Spleen (tissue), 11 donors: ENCODE measurements at regions not wholly inside any gene's neighbourhood (a gene's known extent, or its start where the extent isn't known, plus 50 kb on each side); places are given as distances from the start of the nearest gene placed in this dataset.

ENCODE experiments used
- DNase-seq: peaks from one replicate; pipeline ENCODE4 v3.0.0-alpha.2; 2020
- H3K27ac ChIP-seq, 8 donors: fragments of 200-600 bp; sonication (generic) in 7 of 8; 1 replicate in 4 of 8; 2 replicates in 4 of 8; pipeline versions ENCODE4 v1.5.0 to v1.8.0; 2016 to 2021; ENCODE audit warnings: inconsistent platforms in 4 of 8, mild to moderate bottlenecking in 4 of 8, moderate library complexity in 1 of 8
- H3K27me3 ChIP-seq, 7 donors: fragments of 200-600 bp; sonication (generic) in 6 of 7; replicated peaks in 1 of 7; 1 replicate in 4 of 7; 2 replicates in 3 of 7; pipeline versions ENCODE4 v1.5.0 to v1.8.0; 2016 to 2021; ENCODE audit warnings: inconsistent platforms in 3 of 7, mild to moderate bottlenecking in 1 of 7
- H3K36me3 ChIP-seq, 6 donors: fragments of 200-600 bp; sonication (generic) in 5 of 6; 1 replicate in 4 of 6; 2 replicates in 2 of 6; pipeline versions ENCODE4 v1.5.0 to v1.8.0; 2016 to 2021; ENCODE audit warnings: inconsistent platforms in 2 of 6
- H3K4me1 ChIP-seq, 6 donors: fragments of 200-600 bp; sonication (generic) in 5 of 6; 1 replicate in 3 of 6; 2 replicates in 3 of 6; pipeline versions ENCODE4 v1.5.0 to v1.8.0; 2016 to 2021; ENCODE audit warnings: inconsistent platforms in 3 of 6
- H3K4me3 ChIP-seq, 8 donors: fragments of 200-600 bp; sonication (generic) in 7 of 8; 1 replicate in 4 of 8; 2 replicates in 4 of 8; pipeline versions ENCODE4 v1.5.0 to v1.8.0; 2016 to 2021; ENCODE audit warnings: inconsistent platforms in 4 of 8, mild to moderate bottlenecking in 4 of 8, moderate library complexity in 2 of 8
- H3K9me3 ChIP-seq, 8 donors: fragments of 200-600 bp; sonication (generic) in 7 of 8; 1 replicate in 4 of 8; 2 replicates in 4 of 8; pipeline versions ENCODE4 v1.5.0 to v1.8.0; 2016 to 2021; ENCODE audit warnings: inconsistent platforms in 4 of 8
- CTCF ChIP-seq, 11 experiments: fragments of 200-600 bp in 7 of 11; fragments of 450-650 bp in 4 of 11; sonication (generic) in 4 of 11; IDR thresholded peaks in 8 of 11; conservative IDR thresholded peaks in 3 of 11; 1 replicate in 7 of 11; 2 replicates in 4 of 11; pipeline versions ENCODE4 v1.4.0 to v1.8.0; 2016 to 2021; ENCODE audit warnings: antibody characterized with exemption in 11 of 11, inconsistent platforms in 4 of 11, mild to moderate bottlenecking in 1 of 11
- POLR2A ChIP-seq, 3 donors: fragments of 450-650 bp; IDR thresholded peaks; one replicate each; pipeline ENCODE4 v1.5.1; 2017; ENCODE audit warnings: antibody characterized with exemption in 3 of 3, mild to moderate bottlenecking in 1 of 3
- POLR2AphosphoS5 ChIP-seq, 3 donors: sonication (generic); formaldehyde crosslinking; IDR thresholded peaks; one replicate each; pipeline ENCODE4 v1.5.1; 2017; ENCODE audit warnings: antibody characterized with exemption in 3 of 3
- WGBS, 5 donors: extraction: QIAGEN DNeasy Blood & Tissue Kit in 3 of 5; methylation state at CpG; one replicate each; pipeline versions ENCODE4 v1.1.5 to v1.1.7; 2013 to 2018; 5-methylcytosine and 5-hydroxymethylcytosine counted together
- intact Hi-C: fragments of 100-400 bp; cut with DNase I; formaldehyde crosslinking; loops from one replicate; pipeline ENCODE4 v1.15.0; 2023; ENCODE audit warnings: low total_unique reads
- donor health status: healthy with polysubstance abuse.
- donor health status: DM: no; HTN: no; CAD: no; lungs with moderate emphysema.
- donor health status: DM: no; HTN: no; CAD: no.
- donor health status: Bipolar disorder and iron deficiency.
- donor health status: healthy.
- donor health status: DM: no; HTN: no; CAD: no.
- donor health status: DM: yes; HTN: yes; CAD: no.

- Histone ChIP-seq H3K4me1 (no peaks in the 10 kb centered on the region), H3K27ac (no peak overlapping the region), H3K4me3 (no peak overlapping the region), H3K27me3 (peaks cover 0 to 21% (median 0%) of the 10 kb centered on the region in 7 donors), H3K9me3 (peaks cover 0 to 15% (median 0%) of the 10 kb centered on the region in 8 donors), H3K36me3 (no peaks in the 10 kb centered on the region)
- intact Hi-C loops = no loop called here
- 63 to 80% (median 72%) methylated on average over 6 of the region's 6 CpGs for WGBS, 5 donors
- no peak for DNase-seq
- no peak for TF ChIP-seq CTCF (IDR thresholded peaks at IDR 0.05 in 8 of 11, conservative IDR thresholded peaks at IDR 0.05 in 3 of 11)
- no peak for TF ChIP-seq POLR2AphosphoS5 (IDR thresholded peaks at IDR 0.05)
- TF ChIP-seq POLR2A (IDR thresholded peaks at IDR 0.05) = no peak
These were observed 366.4 kb upstream of the ERCC4 start for GRCh38 chr16:13553453-13553985.

GRCh38 chr16:13554005-13554404 is 365.9 kb upstream of the ERCC4 start:
- no peak for DNase-seq
- TF ChIP-seq POLR2AphosphoS5 (IDR thresholded peaks at IDR 0.05) (no peak), POLR2A (IDR thresholded peaks at IDR 0.05) (no peak), CTCF (IDR thresholded peaks at IDR 0.05 in 8 of 11, conservative IDR thresholded peaks at IDR 0.05 in 3 of 11) (no peak)
- peaks cover 0 to 15% (median 0%) of the 10 kb centered on the region in 8 donors for H3K9me3 ChIP-seq
- no peak overlapping the region for H3K27ac ChIP-seq
- H3K4me3 ChIP-seq = no peak overlapping the region
- intact Hi-C loops = no loop called here
- H3K4me1 ChIP-seq = no peaks in the 10 kb centered on the region
- peaks cover 0 to 21% (median 0%) of the 10 kb centered on the region in 7 donors for H3K27me3 ChIP-seq
- H3K36me3 ChIP-seq = no peaks in the 10 kb centered on the region

GRCh38 chr16:13554643-13555042 is 365.3 kb upstream of the ERCC4 start:
- intact Hi-C loops = no loop called here
- 85 to 90% (median 88%) methylated on average over 5 of the region's 5 CpGs for WGBS, 5 donors

GRCh38 chr16:13557418-13557817 is 362.5 kb upstream of the ERCC4 start:
- no peaks in the 10 kb centered on the region for H3K4me1 ChIP-seq
- H3K36me3 ChIP-seq = no peaks in the 10 kb centered on the region
- peaks cover 0 to 21% (median 0%) of the 10 kb centered on the region in 7 donors for H3K27me3 ChIP-seq
- 62 to 76% (median 72%) methylated on average over 8 of the region's 8 CpGs for WGBS, 5 donors
- H3K4me3 ChIP-seq = no peak overlapping the region
- peaks cover 0 to 19% (median 0%) of the 10 kb centered on the region in 8 donors for H3K9me3 ChIP-seq
- no peak for DNase-seq
- H3K27ac ChIP-seq = no peak overlapping the region
- intact Hi-C loops = no loop called here
- TF ChIP-seq CTCF (IDR thresholded peaks at IDR 0.05 in 8 of 11, conservative IDR thresholded peaks at IDR 0.05 in 3 of 11) (no peak), POLR2A (IDR thresholded peaks at IDR 0.05) (no peak), POLR2AphosphoS5 (IDR thresholded peaks at IDR 0.05) (no peak)

More at GRCh38 chr16:13554643-13555042, 365.3 kb upstream of the ERCC4 start:
- no peak overlapping the region for H3K4me3 ChIP-seq
- TF ChIP-seq POLR2A (IDR thresholded peaks at IDR 0.05) (no peak), CTCF (IDR thresholded peaks at IDR 0.05 in 8 of 11, conservative IDR thresholded peaks at IDR 0.05 in 3 of 11) (no peak), POLR2AphosphoS5 (IDR thresholded peaks at IDR 0.05) (no peak)
- no peaks in the 10 kb centered on the region for H3K36me3 ChIP-seq
- DNase-seq = no peak
- no peak overlapping the region for H3K27ac ChIP-seq
- H3K27me3 ChIP-seq = peaks cover 0 to 21% (median 0%) of the 10 kb centered on the region in 7 donors
- no peaks in the 10 kb centered on the region for H3K4me1 ChIP-seq
- peaks cover 0 to 15% (median 0%) of the 10 kb centered on the region in 8 donors for H3K9me3 ChIP-seq
